DOHH2 (cell line): ENCODE measurements at regions not wholly inside any gene's neighbourhood (a gene's known extent, or its start where the extent isn't known, plus 50 kb on each side); places are given as distances from the start of the nearest gene placed in this dataset.

Source experiments
- H3F3A ChIP-seq: fragments of 200-600 bp; sonication (generic), shearing (Covaris generic); 2 replicates; pipeline ENCODE4 v1.6.0; 2016; ENCODE audit warnings: antibody characterized with exemption, mild to moderate bottlenecking; ENCODE audit not compliant: control insufficient read depth, insufficient read depth
- H3K27ac ChIP-seq: fragments of 200-600 bp; sonication (generic); 2 replicates; pipeline ENCODE4 v1.5.1; 2014; ENCODE audit warnings: low read depth, mild to moderate bottlenecking, low read length, moderate library complexity
- H3K27me3 ChIP-seq: fragments of 200-600 bp; sonication (generic); 2 replicates; pipeline ENCODE4 v1.6.1; 2014; ENCODE audit warnings: mild to moderate bottlenecking, low read length, mixed read lengths; ENCODE audit not compliant: control insufficient read depth
- H3K36me3 ChIP-seq: fragments of 200-600 bp; sonication (generic); 2 replicates; pipeline ENCODE4 v1.6.1; 2014; ENCODE audit warnings: mild to moderate bottlenecking, low read length, moderate library complexity, mixed read lengths; ENCODE audit not compliant: control insufficient read depth
- H3K4me1 ChIP-seq: fragments of 200-600 bp; sonication (generic); 2 replicates; pipeline ENCODE4 v1.6.1; 2014; ENCODE audit warnings: mild to moderate bottlenecking, low read length, mixed read lengths; ENCODE audit not compliant: control insufficient read depth
- H3K4me2 ChIP-seq: fragments of 200-600 bp; sonication (generic); 2 replicates; pipeline ENCODE4 v1.6.0; 2014; ENCODE audit warnings: mild to moderate bottlenecking, low read length, moderate library complexity
- H3K4me3 ChIP-seq: fragments of 200-600 bp; sonication (generic); 2 replicates; pipeline ENCODE4 v1.5.1; 2014; ENCODE audit warnings: mild to moderate bottlenecking, low read length, mixed read lengths
- H3K79me2 ChIP-seq: fragments of 200-600 bp; sonication (generic); 2 replicates; pipeline ENCODE4 v1.6.1; 2014; ENCODE audit warnings: mild to moderate bottlenecking, low read length, mixed read lengths; ENCODE audit not compliant: control insufficient read depth
- H3K9me2 ChIP-seq: fragments of 200-600 bp; sonication (generic); replicated peaks from 2 replicates; pipeline ENCODE4 v1.6.1; 2014; ENCODE audit warnings: mild to moderate bottlenecking, low read length, mixed read lengths; ENCODE audit not compliant: control insufficient read depth
- H3K9me3 ChIP-seq: fragments of 200-600 bp; sonication (generic); 2 replicates; pipeline ENCODE4 v1.6.1; 2014; ENCODE audit warnings: antibody characterized with exemption, low read length, mixed read lengths; ENCODE audit not compliant: control insufficient read depth, insufficient read depth
- H4K20me1 ChIP-seq: fragments of 200-600 bp; sonication (generic); 2 replicates; pipeline ENCODE4 v1.6.0; 2014; ENCODE audit warnings: low read depth, mild to moderate bottlenecking, antibody characterized with exemption, low read length, moderate library complexity; ENCODE audit not compliant: control insufficient read depth, insufficient read depth
- EZH2phosphoT487 ChIP-seq: fragments of 200-600 bp; sonication (generic); IDR thresholded peaks from 2 replicates; pipeline ENCODE4 v1.6.1; 2017; ENCODE audit warnings: borderline replicate concordance, mild to moderate bottlenecking, antibody characterized with exemption, low read length, moderate library complexity, mixed read lengths
- TF ChIP-seq, protein P1 (sequence below): fragments of 200-600 bp; sonication (generic); IDR thresholded peaks from one replicate; pipeline ENCODE4 v1.5.1; 2014; ENCODE audit warnings: antibody characterized with exemption, mild to moderate bottlenecking, low read depth, low read length; ENCODE audit not compliant: poor library complexity, severe bottlenecking

DNA sequence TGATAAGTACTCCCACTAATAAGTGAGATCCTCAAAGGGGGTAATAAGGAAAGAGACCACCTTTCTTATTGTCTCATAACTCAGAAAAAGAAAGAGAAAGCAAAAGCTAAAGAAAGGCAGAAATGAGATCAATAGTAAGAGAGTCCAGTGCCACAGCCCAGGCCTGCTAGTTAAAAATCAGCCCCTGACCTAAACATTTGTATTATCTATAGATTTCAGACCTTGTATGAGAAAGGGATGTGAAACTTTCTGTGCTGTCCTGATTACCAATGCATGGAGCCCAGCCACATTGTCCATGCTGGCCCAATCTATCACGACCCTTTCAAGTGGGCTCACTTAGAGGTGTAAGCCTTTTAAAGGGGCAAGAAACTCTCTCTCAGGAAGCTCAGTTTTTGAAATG lies 684.8 kb upstream of the TSPY4 start:
- Histone ChIP-seq H3F3A (no peaks in the 10 kb centered on the region), H3K9me3 (no peaks in the 10 kb centered on the region), H3K27me3 (no peaks in the 10 kb centered on the region), H3K4me1 (no peaks in the 10 kb centered on the region), H4K20me1 (no peaks in the 10 kb centered on the region), H3K4me2 (no peak overlapping the region), H3K9me2 (no peaks in the 10 kb centered on the region), H3K4me3 (no peak overlapping the region), H3K79me2 (no peaks in the 10 kb centered on the region), H3K27ac (no peak overlapping the region), H3K36me3 (no peaks in the 10 kb centered on the region)
- TF ChIP-seq EZH2phosphoT487, result no peak
- TF ChIP-seq, protein P1, sequence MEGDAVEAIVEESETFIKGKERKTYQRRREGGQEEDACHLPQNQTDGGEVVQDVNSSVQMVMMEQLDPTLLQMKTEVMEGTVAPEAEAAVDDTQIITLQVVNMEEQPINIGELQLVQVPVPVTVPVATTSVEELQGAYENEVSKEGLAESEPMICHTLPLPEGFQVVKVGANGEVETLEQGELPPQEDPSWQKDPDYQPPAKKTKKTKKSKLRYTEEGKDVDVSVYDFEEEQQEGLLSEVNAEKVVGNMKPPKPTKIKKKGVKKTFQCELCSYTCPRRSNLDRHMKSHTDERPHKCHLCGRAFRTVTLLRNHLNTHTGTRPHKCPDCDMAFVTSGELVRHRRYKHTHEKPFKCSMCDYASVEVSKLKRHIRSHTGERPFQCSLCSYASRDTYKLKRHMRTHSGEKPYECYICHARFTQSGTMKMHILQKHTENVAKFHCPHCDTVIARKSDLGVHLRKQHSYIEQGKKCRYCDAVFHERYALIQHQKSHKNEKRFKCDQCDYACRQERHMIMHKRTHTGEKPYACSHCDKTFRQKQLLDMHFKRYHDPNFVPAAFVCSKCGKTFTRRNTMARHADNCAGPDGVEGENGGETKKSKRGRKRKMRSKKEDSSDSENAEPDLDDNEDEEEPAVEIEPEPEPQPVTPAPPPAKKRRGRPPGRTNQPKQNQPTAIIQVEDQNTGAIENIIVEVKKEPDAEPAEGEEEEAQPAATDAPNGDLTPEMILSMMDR, result no peak

GRCh38 chrY:8655017-8655416 lies 682.2 kb upstream of the TSPY4 start:
- Histone ChIP-seq H3K4me3 (no peak overlapping the region), H3K79me2 (no peaks in the 10 kb centered on the region), H3K9me2 (no peaks in the 10 kb centered on the region), H3K27me3 (no peaks in the 10 kb centered on the region), H3F3A (no peaks in the 10 kb centered on the region), H3K4me1 (no peaks in the 10 kb centered on the region), H3K4me2 (no peak overlapping the region), H3K27ac (no peak overlapping the region), H3K9me3 (no peaks in the 10 kb centered on the region), H3K36me3 (no peaks in the 10 kb centered on the region), H4K20me1 (no peaks in the 10 kb centered on the region)
- TF ChIP-seq EZH2phosphoT487, result no peak
- TF ChIP-seq, protein P1, result no peak

DNA sequence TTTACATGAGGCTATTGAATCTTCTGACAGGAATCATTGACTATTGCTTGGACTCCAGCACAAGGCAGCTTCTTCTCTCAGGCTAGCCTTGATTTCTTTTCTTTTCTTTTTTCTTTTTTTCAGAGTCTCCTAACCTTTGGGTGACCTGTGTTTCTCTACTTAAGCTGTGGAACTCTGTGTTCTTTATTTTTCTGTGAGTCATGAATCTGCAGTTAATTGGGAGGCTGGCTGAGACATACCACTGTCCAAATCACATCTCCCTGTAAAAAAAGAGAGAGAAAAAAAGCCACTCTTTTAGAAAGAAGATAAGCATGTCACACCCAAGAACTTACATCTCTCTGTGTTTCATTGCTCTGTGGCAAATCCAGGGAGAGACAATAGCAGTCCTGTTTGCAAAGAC lies 681.2 kb upstream of the TSPY4 start:
- no peaks in the 10 kb centered on the region for H3K9me3 ChIP-seq

DNA sequence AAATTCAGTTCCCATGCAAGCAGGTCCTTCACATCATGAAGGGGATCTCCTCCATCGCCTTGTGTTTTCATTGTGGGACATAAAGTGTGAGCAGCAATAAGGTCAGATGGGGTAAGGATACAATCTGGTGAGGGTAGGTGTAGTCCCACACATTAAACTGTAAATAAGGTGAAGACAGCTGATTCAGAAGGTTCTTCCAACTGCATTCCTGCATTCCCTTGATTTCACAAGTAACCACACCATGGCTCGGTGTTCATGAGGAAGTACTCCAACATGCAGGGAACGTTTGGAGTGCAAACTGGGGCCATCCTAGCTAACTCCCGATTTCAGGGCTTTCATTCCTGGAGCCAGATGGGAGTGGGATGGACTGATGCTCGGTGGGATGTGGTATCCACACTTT lies 680.7 kb upstream of the TSPY4 start:
- H3K36me3 ChIP-seq, result no peaks in the 10 kb centered on the region
- TF ChIP-seq, protein P1, result no peak
- TF ChIP-seq EZH2phosphoT487, result no peak
- H3K9me2 ChIP-seq, result no peaks in the 10 kb centered on the region
- no peak overlapping the region for H3K27ac ChIP-seq
- no peaks in the 10 kb centered on the region for H3K9me3 ChIP-seq
- no peak overlapping the region for H3K4me3 ChIP-seq
- no peak overlapping the region for H3K4me2 ChIP-seq
- no peaks in the 10 kb centered on the region for H3K4me1 ChIP-seq
- H3K79me2 ChIP-seq, result no peaks in the 10 kb centered on the region
- H3K27me3 ChIP-seq, result no peaks in the 10 kb centered on the region
- H4K20me1 ChIP-seq, result no peaks in the 10 kb centered on the region
- H3F3A ChIP-seq, result no peaks in the 10 kb centered on the region

More for the DNA sequence above, 681.2 kb upstream of the TSPY4 start:
- Histone ChIP-seq H3K4me1 (no peaks in the 10 kb centered on the region), H3K9me2 (no peaks in the 10 kb centered on the region), H3K36me3 (no peaks in the 10 kb centered on the region), H3K4me2 (no peak overlapping the region), H3K79me2 (no peaks in the 10 kb centered on the region), H4K20me1 (no peaks in the 10 kb centered on the region), H3K4me3 (no peak overlapping the region), H3F3A (no peaks in the 10 kb centered on the region), H3K27me3 (no peaks in the 10 kb centered on the region), H3K27ac (no peak overlapping the region)
- no peak for TF ChIP-seq EZH2phosphoT487
